ENCODE measurements at regions not wholly inside any gene's neighbourhood (a gene's known extent, or its start where the extent isn't known, plus 50 kb on each side); places are given as distances from the start of the nearest gene placed in this dataset.

- TF ChIP-seq, protein P1, sequence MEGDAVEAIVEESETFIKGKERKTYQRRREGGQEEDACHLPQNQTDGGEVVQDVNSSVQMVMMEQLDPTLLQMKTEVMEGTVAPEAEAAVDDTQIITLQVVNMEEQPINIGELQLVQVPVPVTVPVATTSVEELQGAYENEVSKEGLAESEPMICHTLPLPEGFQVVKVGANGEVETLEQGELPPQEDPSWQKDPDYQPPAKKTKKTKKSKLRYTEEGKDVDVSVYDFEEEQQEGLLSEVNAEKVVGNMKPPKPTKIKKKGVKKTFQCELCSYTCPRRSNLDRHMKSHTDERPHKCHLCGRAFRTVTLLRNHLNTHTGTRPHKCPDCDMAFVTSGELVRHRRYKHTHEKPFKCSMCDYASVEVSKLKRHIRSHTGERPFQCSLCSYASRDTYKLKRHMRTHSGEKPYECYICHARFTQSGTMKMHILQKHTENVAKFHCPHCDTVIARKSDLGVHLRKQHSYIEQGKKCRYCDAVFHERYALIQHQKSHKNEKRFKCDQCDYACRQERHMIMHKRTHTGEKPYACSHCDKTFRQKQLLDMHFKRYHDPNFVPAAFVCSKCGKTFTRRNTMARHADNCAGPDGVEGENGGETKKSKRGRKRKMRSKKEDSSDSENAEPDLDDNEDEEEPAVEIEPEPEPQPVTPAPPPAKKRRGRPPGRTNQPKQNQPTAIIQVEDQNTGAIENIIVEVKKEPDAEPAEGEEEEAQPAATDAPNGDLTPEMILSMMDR (IDR thresholded peaks at IDR 0.05): no peak
- TF ChIP-seq POLR2A (IDR thresholded peaks at IDR 0.05): no peak
Measured at GRCh38 chr15:69578252-69578651, 125.6 kb downstream of the RPLP1 start.
